ENCODE measurements at regions not wholly inside any gene's neighbourhood (a gene's known extent, or its start where the extent isn't known, plus 50 kb on each side); places are given as distances from the start of the nearest gene placed in this dataset.

- TF ChIP-seq CTCF (IDR thresholded peaks at IDR 0.05), result no peak
Measured at GRCh38 chr3:96169111-96169766, 645.2 kb upstream of the EPHA6 start.

DNA sequence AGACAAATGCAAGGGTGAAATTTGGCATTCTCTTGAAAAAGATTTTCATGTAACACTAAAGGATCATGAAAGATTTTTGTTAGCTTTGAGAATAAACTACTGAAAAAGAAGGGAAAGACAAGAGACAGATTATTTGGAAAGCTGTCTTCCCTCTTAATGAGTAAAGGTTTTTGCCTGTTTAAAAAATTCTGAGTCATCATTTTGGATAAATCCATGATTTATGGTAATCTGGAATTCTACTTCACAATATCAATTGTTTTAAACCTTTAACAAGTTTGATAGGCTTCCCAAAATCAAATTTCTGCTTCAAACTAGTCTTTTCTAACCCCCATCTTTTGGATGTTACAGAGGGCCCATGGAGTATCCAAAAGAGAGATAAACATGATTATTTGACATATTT, 641.5 kb upstream of the EPHA6 start:
- no peak for TF ChIP-seq CTCF (IDR thresholded peaks at IDR 0.05)

- no peak for TF ChIP-seq CTCF (IDR thresholded peaks at IDR 0.05)
Measured at GRCh38 chr3:96175500-96175899, 638.9 kb upstream of the EPHA6 start.

DNA sequence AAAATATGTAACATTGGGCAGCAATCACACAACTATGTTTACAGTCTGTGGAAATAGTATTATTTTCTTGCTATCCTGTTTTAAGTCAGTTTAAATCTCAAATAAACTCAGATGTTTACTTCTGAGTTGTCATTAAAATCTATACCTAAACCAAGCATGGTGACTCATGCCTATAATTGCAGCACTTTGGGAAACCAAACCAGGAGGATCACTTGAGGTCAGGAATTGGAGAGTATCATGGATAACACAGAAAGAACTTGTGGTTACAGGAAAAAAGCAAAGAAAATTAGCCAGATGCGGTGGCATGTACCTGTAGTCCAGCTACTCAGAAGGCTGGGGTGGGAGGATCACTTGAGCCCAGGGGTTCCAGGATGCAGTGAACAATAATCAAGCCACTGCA, 631.6 kb upstream of the EPHA6 start:
- no peak for TF ChIP-seq CTCF (IDR thresholded peaks at IDR 0.05)

DNA sequence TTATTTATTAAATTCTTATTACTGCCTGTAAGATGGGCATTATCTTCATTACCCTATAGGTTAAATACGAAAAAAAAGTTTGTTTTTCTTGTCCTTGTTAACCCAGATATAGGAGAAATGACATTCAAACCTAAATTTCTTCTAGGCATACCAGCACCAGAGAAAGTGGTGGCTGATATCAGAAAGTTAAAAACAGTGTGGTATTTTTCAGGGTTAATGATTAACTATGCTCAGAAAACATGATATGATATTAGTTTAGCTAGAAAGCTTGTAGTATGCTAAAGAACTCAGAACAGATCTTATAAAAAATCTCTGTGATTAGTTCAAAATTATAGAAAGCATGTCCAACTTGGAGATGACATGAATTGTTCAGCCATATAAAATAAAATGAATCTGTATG, 630.5 kb upstream of the EPHA6 start:
- TF ChIP-seq CTCF (IDR thresholded peaks at IDR 0.05), result no peak

DNA sequence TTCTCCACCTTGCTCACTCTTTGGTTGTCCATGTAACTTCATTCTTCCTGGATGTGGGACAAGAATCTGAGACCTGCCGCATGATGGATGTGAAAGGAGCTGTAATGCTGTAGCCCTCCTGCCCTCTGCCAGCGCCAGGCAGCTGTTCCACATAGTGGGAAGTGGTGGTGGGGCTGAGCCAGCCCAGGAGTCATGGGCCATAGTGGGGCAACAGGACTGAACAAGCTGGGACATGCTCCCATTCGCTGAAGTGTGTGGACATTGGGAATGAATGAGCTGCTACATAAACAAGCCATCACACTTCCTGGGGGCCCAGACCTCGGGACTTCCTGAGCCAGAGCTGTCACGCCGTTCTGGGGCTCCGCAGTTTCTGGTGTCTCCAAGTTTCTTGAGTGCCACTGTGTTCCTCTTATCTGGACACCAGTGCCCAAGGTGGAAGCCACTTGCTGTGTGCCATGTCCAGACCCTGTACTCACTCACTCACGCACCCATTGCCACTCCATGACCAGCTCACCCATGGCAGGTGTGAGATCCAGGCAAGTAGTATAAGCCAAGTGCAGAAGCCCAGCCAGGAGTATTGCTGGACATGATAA, 624.3 kb upstream of the EPHA6 start:
- TF ChIP-seq CTCF (IDR thresholded peaks at IDR 0.05), result no peak

DNA sequence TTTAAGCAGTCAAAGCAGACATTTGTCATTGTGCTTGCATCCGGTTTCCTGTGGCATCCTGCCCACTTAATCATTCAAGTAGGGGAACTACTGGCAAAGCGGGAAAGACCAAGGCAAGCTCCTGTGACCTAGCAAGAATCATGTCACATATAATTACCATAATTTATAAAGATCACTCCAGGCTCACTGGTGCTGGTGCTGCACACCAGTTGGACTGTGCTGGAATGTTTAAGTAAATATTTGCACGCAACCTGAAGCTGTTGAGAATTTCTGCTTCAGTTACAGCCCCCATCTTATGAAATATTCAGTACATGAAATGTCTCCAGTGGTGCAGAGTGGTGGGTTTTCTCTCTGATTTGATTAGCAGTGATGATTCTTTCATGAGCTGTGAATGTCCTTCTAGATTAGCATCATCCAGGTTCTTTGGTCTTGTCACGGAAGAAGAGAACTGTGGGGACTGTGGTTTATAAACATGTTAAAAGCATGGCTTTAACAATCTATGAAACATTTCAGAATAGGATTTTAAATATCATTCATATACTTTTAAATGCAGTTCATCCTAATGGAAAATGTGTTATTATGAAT, 621.3 kb upstream of the EPHA6 start:
- no peak for TF ChIP-seq CTCF (IDR thresholded peaks at IDR 0.05)

Data from LNCAP (cell line).